HCT116 (cell line): ENCODE measurements at regions not wholly inside any gene's neighbourhood (a gene's known extent, or its start where the extent isn't known, plus 50 kb on each side); places are given as distances from the start of the nearest gene placed in this dataset.
A peak's percentile ranks its signal among the peaks of the same experiment; 100 is the strongest.

Source experiments
- CTCF ChIP-seq, 3 experiments: fragments of 200-600 bp in 1 of 3; sonication (generic) in 1 of 3; IDR thresholded peaks in 2 of 3; conservative IDR thresholded peaks in 1 of 3; 2 replicates each; pipeline ENCODE4 v1.5.1; 2012 to 2017; ENCODE audit warnings: low read depth in 2 of 3, low read length in 2 of 3, antibody characterized with exemption in 1 of 3, borderline replicate concordance in 1 of 3, control low read depth in 1 of 3, mild to moderate bottlenecking in 1 of 3, mixed read lengths in 1 of 3, mixed run types in 1 of 3, moderate library complexity in 1 of 3; ENCODE audit not compliant: insufficient read depth in 1 of 3
- POLR2A ChIP-seq: IDR thresholded peaks from 2 replicates; pipeline ENCODE4 v1.7.0; 2011; ENCODE audit warnings: borderline replicate concordance; ENCODE audit not compliant: insufficient read depth, insufficient read length; ENCODE audit errors: extremely low read depth
- ZBTB33 ChIP-seq: IDR thresholded peaks from 2 replicates; pipeline ENCODE4 v1.6.1; 2011; ENCODE audit warnings: mild to moderate bottlenecking, low read length, moderate library complexity; ENCODE audit not compliant: insufficient replicate concordance; ENCODE audit errors: extremely low read depth

- TF ChIP-seq POLR2A (no peak), CTCF (IDR thresholded peaks at IDR 0.05 in 2 of 3, conservative IDR thresholded peaks at IDR 0.05 in 1 of 3; ENCODE audit: borderline replicate concordance in 1 of 3, insufficient read depth in 1 of 3, low read depth in 2 of 3, low read length in 2 of 3) (peak; percentile 15 to 72 (median 53); a peak in 5 of 6 replicates), ZBTB33 (no peak)
Observed at GRCh38 chr6:4253604-4254231, 118.3 kb upstream of the ECI2 start.
